NB4 (cell line): ENCODE measurements at regions not wholly inside any gene's neighbourhood (a gene's known extent, or its start where the extent isn't known, plus 50 kb on each side); places are given as distances from the start of the nearest gene placed in this dataset.

Experiments used
- DNase-seq: peaks from one replicate; pipeline ENCODE4 v3.0.0; 2010; ENCODE audit warnings: low read depth
- H3K4me3 ChIP-seq: one replicate; pipeline ENCODE4 v1.5.1; 2011; ENCODE audit warnings: mild to moderate bottlenecking, low read depth, low read length, moderate library complexity
- MYC ChIP-seq: IDR thresholded peaks from 2 replicates; pipeline ENCODE4 v1.6.1; 2011; ENCODE audit warnings: low read depth, low read length
- POLR2A ChIP-seq: IDR thresholded peaks from 2 replicates; pipeline ENCODE4 v1.6.1; 2011; ENCODE audit warnings: mild to moderate bottlenecking; ENCODE audit not compliant: insufficient read length; ENCODE audit errors: extremely low read depth
- TF ChIP-seq, protein P1 (sequence below): IDR thresholded peaks from 2 replicates; pipeline ENCODE4 v1.6.1; 2011; ENCODE audit warnings: low read depth, low read length
- TF ChIP-seq, protein P2 (sequence below): IDR thresholded peaks from one replicate; pipeline ENCODE4 v1.5.1; 2012; ENCODE audit warnings: low read depth, low read length

DNA sequence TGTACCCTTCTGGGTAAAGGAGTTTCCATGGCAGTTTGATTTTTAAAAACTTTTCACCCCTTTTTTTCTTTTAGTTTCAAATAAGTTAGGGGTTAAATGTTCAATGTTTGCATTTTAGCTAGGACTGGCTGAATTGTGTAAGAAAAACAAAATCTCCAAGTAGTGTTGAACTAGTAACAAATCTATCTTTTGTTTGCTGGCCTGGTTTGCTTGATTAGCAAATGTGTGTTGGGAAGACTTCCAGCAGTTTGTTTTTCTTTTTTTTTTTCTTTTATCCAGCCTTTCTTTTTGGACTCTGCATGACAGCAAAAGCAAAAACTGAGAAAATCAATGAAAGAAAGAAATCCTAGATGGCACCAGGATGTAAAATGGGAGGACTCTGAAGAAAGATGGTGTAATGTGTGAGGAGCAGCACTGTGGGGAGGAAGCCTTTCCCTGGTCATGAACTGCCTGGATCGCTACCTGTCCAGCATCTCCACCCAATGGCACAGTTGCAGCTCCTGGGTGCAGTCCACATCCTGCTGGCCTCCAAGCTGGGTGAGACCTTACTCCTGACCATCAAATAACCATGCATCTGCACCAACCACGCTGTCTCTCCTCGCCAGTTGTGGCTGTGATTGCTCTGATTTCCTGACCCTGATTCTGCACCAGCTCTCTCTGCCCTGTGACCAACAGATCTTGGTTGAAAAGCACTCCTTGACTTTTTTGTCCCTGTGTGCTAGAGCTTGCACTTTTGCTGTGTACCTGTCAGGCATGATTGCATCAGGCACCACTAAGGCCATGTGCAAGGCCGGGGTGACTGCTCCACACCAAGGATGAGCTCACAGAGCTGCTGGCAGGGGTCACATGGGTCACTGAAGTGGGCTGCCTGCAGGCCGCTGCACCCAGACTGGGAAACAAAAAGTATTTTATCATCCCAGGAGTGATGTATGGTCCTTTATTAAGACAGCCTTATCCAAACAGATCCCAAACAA is 71.2 kb upstream of the ZNF236 start:
- DNase-seq: no peak
- TF ChIP-seq, protein P1, sequence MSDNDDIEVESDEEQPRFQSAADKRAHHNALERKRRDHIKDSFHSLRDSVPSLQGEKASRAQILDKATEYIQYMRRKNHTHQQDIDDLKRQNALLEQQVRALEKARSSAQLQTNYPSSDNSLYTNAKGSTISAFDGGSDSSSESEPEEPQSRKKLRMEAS: no peak
- TF ChIP-seq POLR2A: no peak
- no peak overlapping the region for H3K4me3 ChIP-seq

DNA sequence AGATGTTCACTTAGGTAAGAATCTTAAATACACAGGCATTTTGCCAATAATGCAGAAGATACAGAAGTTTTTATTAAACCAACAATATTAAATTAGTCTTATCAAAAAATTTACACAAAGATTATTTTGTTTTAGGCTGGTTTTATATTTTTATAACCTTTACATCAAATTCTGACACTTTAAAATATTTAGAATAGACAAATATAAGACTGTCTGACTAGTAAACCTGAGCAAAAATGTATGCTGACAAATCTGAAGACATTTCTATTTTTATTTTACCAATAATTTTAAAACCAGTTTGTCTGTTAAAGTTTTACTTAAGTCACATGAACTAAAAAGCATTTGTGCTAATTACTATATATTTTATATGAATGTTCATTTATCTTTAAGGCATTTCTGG is 72.1 kb upstream of the ZNF236 start:
- no peak for DNase-seq

DNA sequence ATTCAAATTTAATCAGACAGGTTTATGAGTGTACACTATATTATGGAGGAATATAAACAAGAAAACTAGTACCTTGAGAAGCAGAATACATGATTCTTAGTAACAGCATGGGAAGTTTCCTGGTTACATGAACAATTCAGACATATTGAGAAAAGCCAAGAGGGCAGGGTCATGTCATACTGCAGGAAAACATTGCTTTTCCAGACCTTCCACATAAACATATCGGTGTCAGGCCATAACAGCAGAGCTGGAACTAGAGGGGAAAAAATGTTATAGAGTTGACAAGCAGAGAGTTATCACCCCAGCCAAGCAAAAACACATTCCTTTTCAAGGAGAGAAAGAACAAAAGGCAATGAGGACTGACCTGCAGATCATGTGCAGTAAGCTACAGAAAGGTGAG is 74.7 kb upstream of the ZNF236 start:
- no peak for TF ChIP-seq MYC
- TF ChIP-seq POLR2A: no peak
- TF ChIP-seq, protein P1: no peak
- TF ChIP-seq, protein P2, sequence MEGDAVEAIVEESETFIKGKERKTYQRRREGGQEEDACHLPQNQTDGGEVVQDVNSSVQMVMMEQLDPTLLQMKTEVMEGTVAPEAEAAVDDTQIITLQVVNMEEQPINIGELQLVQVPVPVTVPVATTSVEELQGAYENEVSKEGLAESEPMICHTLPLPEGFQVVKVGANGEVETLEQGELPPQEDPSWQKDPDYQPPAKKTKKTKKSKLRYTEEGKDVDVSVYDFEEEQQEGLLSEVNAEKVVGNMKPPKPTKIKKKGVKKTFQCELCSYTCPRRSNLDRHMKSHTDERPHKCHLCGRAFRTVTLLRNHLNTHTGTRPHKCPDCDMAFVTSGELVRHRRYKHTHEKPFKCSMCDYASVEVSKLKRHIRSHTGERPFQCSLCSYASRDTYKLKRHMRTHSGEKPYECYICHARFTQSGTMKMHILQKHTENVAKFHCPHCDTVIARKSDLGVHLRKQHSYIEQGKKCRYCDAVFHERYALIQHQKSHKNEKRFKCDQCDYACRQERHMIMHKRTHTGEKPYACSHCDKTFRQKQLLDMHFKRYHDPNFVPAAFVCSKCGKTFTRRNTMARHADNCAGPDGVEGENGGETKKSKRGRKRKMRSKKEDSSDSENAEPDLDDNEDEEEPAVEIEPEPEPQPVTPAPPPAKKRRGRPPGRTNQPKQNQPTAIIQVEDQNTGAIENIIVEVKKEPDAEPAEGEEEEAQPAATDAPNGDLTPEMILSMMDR: no peak
- no peak for DNase-seq
- no peak overlapping the region for H3K4me3 ChIP-seq

More for the DNA sequence above, 72.1 kb upstream of the ZNF236 start:
- H3K4me3 ChIP-seq: no peak overlapping the region
- TF ChIP-seq, protein P1: no peak

DNA sequence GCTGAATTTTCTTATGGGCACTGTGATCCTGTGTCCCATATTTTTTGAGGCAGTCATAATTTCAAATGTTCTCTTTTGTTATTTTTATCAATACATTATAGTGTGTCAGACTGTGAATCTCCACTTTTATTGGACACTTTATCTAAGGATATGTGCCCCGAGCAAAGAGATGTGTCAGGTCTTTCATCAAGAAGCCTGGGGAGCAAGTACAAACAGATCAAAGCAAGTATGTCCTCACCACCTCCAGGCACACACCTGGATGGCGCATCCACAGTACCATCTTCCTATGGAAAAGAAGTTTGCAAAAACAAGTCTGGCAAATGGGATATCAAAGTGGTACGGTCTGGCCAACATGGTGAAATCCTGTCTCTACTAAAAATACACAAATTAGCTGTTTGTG is 81.0 kb upstream of the ZNF236 start:
- H3K4me3 ChIP-seq: no peak overlapping the region
- no peak for DNase-seq
- TF ChIP-seq, protein P2: no peak
- TF ChIP-seq MYC (no peak), POLR2A (no peak)
- TF ChIP-seq, protein P1: no peak

DNA sequence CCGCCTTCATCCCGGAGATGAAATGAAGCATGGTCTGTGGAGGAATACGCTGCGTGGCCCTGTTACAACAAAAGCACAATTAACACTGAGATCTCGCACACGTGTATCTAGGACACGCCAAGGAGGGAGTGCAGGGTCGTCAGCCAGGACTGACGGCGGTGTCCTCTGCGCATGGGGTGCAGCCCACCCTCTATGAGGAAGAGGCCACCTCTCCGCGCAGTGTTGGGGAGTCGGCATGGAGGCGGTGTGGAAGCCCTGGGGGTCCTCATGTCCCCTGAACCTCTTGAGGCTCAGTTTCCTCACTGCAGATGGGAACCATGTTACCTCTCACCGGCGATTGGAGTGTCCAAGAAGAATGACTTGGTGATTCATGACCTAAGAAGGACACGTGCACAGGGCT is 86.0 kb upstream of the ZNF236 start:
- TF ChIP-seq POLR2A: no peak
- TF ChIP-seq, protein P1: no peak
- no peak for TF ChIP-seq MYC
- TF ChIP-seq, protein P2: no peak
- H3K4me3 ChIP-seq: no peak overlapping the region
- DNase-seq: no peak

DNA sequence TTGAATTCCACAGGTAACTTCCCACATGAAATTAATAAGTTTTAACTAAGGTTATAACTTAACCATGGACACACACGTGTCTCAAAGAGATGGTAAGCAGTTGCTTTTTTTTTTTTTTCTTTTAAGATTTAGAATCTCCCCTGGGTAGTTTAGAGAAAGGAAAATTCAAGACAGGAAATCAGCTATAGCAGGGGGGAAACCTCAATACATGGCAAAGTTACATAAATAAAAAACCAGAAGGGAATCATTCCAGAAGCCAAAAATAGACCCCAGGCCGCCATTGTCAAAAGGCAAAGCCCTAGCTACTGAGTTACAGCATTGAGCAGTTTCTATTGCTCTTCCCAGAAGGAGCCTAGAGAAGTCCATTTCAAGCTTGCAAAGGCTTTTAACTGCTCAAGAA is 91.5 kb upstream of the ZNF236 start:
- TF ChIP-seq MYC (no peak), POLR2A (no peak)
- TF ChIP-seq, protein P2: no peak
- TF ChIP-seq, protein P1: no peak
- no peak overlapping the region for H3K4me3 ChIP-seq
- no peak for DNase-seq
